IMR-90 (cell line): ENCODE measurements at regions not wholly inside any gene's neighbourhood (a gene's known extent, or its start where the extent isn't known, plus 50 kb on each side); places are given as distances from the start of the nearest gene placed in this dataset. TPM values are rescaled to one million over a fixed set of nuclear protein-coding genes. Genes with fewer than 3 reads are reported as not detected.

Experiments
- ATAC-seq: fragments of 200-7000 bp; cut with Tn5 transposase; 2 replicates; pipeline ENCODE4 v1.9.1; 2020; ENCODE audit warnings: low read depth, mild to moderate bottlenecking, moderate library complexity
- BruUV-seq: library from RNA; stranded (reverse); fragments of 400-500 nt; replicated peaks from 2 replicates; lab custom pipeline; 2021; lab: Mats Ljungman, UMichigan
- CTCF ChIA-PET: fragments of 300-600 bp; formaldehyde crosslinking; extraction: SDS; loops from one replicate; lab custom pipeline; 2021; ENCODE audit warnings: antibody characterized with exemption; lab: Yijun Ruan, JAX
- POLR2A ChIA-PET: fragments of 300-600 bp; sonication (Branson Sonifier 250); formaldehyde crosslinking; loops from one replicate; lab custom pipeline; 2022; ENCODE audit warnings: antibody characterized with exemption; ENCODE audit not compliant: unreplicated experiment; lab: Charles Lee
- DNase-seq: peaks from one replicate; pipeline ENCODE4 v3.0.0; 2013
- H2AFZ ChIP-seq: replicated peaks from 2 replicates; pipeline ENCODE3; 2013; ENCODE audit warnings: low read length, mild to moderate bottlenecking; ENCODE audit not compliant: poor library complexity
- H2AK5ac ChIP-seq: 2 replicates; pipeline ENCODE4 v1.6.1; 2013; ENCODE audit warnings: low read depth, low read length, inconsistent platforms
- H2AK9ac ChIP-seq: replicated peaks from 2 replicates; pipeline ENCODE3; 2013; ENCODE audit warnings: mild to moderate bottlenecking, low read depth, low read length, moderate library complexity; ENCODE audit not compliant: poor library complexity
- H2BK120ac ChIP-seq: 2 replicates; pipeline ENCODE4 v1.6.1; 2013; ENCODE audit warnings: low read depth, low read length, inconsistent platforms
- H2BK15ac ChIP-seq: 3 replicates; pipeline ENCODE4 v1.6.1; 2013; ENCODE audit warnings: low read depth, low read length, inconsistent platforms
- H2BK20ac ChIP-seq: 2 replicates; pipeline ENCODE4 v1.6.1; 2013; ENCODE audit warnings: low read depth, mild to moderate bottlenecking, inconsistent platforms, low read length, moderate library complexity
- H2BK5ac ChIP-seq: 2 replicates; pipeline ENCODE4 v1.6.1; 2013; ENCODE audit warnings: mild to moderate bottlenecking, low read depth, low read length, inconsistent platforms; ENCODE audit not compliant: poor library complexity, severe bottlenecking
- H3K14ac ChIP-seq: replicated peaks from 2 replicates; pipeline ENCODE4 v1.6.1; 2013; ENCODE audit warnings: low read depth, low read length, inconsistent platforms
- H3K18ac ChIP-seq: 2 replicates; pipeline ENCODE4 v1.6.1; 2013; ENCODE audit warnings: low read depth, low read length, control low read depth
- H3K23ac ChIP-seq: 2 replicates; pipeline ENCODE4 v1.6.1; 2013; ENCODE audit warnings: low read depth, low read length, inconsistent platforms
- H3K27ac ChIP-seq: 2 replicates; pipeline ENCODE4 v1.5.1; 2013; ENCODE audit warnings: mild to moderate bottlenecking, control low read depth, low read length; ENCODE audit not compliant: insufficient read depth
- H3K27me3 ChIP-seq: 2 replicates; pipeline ENCODE4 v1.6.1; 2013; ENCODE audit warnings: low read length; ENCODE audit not compliant: control insufficient read depth, insufficient read depth
- H3K36me3 ChIP-seq: 2 replicates; pipeline ENCODE4 v1.6.1; 2013; ENCODE audit warnings: low read length, mixed read lengths; ENCODE audit not compliant: control insufficient read depth, insufficient read depth
- H3K4ac ChIP-seq: 2 replicates; pipeline ENCODE4 v1.6.1; 2013; ENCODE audit warnings: low read depth, low read length, inconsistent platforms
- H3K4me1 ChIP-seq: 2 replicates; pipeline ENCODE4 v1.6.1; 2013; ENCODE audit warnings: low read length, mixed read lengths; ENCODE audit not compliant: control insufficient read depth, insufficient read depth
- H3K4me2 ChIP-seq: 2 replicates; pipeline ENCODE4 v1.6.1; 2013; ENCODE audit warnings: low read depth, mild to moderate bottlenecking, control low read depth, low read length, moderate library complexity
- H3K4me3 ChIP-seq: 2 replicates; pipeline ENCODE4 v1.5.1; 2013; ENCODE audit warnings: low read depth, mild to moderate bottlenecking, control low read depth, low read length, moderate library complexity; ENCODE audit not compliant: insufficient read depth
- H3K56ac ChIP-seq: 2 replicates; pipeline ENCODE4 v1.6.1; 2013; ENCODE audit warnings: low read length, inconsistent platforms; ENCODE audit not compliant: insufficient read depth; ENCODE audit errors: extremely low read depth
- H3K79me1 ChIP-seq, 2 experiments: 2 replicates each; pipeline ENCODE4 v1.6.1; 2013; ENCODE audit warnings: low read length in 2 of 2, inconsistent platforms in 1 of 2, low read depth in 1 of 2
- H3K9ac ChIP-seq: 2 replicates; pipeline ENCODE4 v1.6.1; 2013; ENCODE audit warnings: low read depth, low read length, control low read depth
- H3K9me1 ChIP-seq: 2 replicates; pipeline ENCODE4 v1.6.1; 2013; ENCODE audit warnings: low read length, inconsistent platforms; ENCODE audit not compliant: insufficient read depth
- H3K9me3 ChIP-seq: 2 replicates; pipeline ENCODE4 v1.6.1; 2013; ENCODE audit warnings: low read length; ENCODE audit not compliant: control insufficient read depth, insufficient read depth
- H4K20me1 ChIP-seq: 2 replicates; pipeline ENCODE4 v1.6.1; 2013; ENCODE audit warnings: low read length, inconsistent platforms; ENCODE audit not compliant: insufficient read depth
- H4K5ac ChIP-seq: 2 replicates; pipeline ENCODE4 v1.6.1; 2013; ENCODE audit warnings: mild to moderate bottlenecking, low read depth, low read length, control low read depth
- H4K8ac ChIP-seq, 2 experiments: 2 replicates each; pipeline ENCODE4 v1.6.1; 2013; ENCODE audit warnings: low read depth in 2 of 2, low read length in 2 of 2, control low read depth in 1 of 2, inconsistent platforms in 1 of 2
- H4K91ac ChIP-seq: 2 replicates; pipeline ENCODE4 v1.6.1; 2013; ENCODE audit warnings: low read depth, low read length, inconsistent platforms; ENCODE audit not compliant: insufficient read depth
- BHLHE40 ChIP-seq: fragments of 150-350 bp; IDR thresholded peaks from 2 replicates; pipeline ENCODE4 v1.6.1; 2016; ENCODE audit warnings: mild to moderate bottlenecking, low read depth, low read length
- FOS ChIP-seq: fragments of 150-350 bp; IDR thresholded peaks from 2 replicates; pipeline ENCODE4 v1.6.1; 2016; ENCODE audit warnings: low read depth, low read length
- NFE2L2 ChIP-seq: fragments of 150-350 bp; IDR thresholded peaks from 2 replicates; pipeline ENCODE4 v1.6.1; 2016; ENCODE audit warnings: low read depth, mild to moderate bottlenecking, low read length
- POLR2A ChIP-seq: IDR thresholded peaks from 2 replicates; pipeline ENCODE4 v1.6.1; 2012; ENCODE audit warnings: mild to moderate bottlenecking, low read depth, low read length
- RAD21 ChIP-seq: IDR thresholded peaks from 2 replicates; pipeline ENCODE4 v1.6.1; 2012; ENCODE audit warnings: low read length, improper control_type of control experiment
- RCOR1 ChIP-seq: IDR thresholded peaks from 2 replicates; pipeline ENCODE4 v1.6.1; 2012; ENCODE audit warnings: mild to moderate bottlenecking, low read length, improper control_type of control experiment; ENCODE audit not compliant: insufficient replicate concordance
- SMC3 ChIP-seq: fragments of 150-350 bp; IDR thresholded peaks from 2 replicates; pipeline ENCODE4 v1.6.1; 2016; ENCODE audit warnings: low read depth, mild to moderate bottlenecking, antibody characterized with exemption, low read length, moderate library complexity
- WGBS, 2 experiments: methylation state at CpG; one replicate each; pipeline versions ENCODE4 v1.1.5 to v1.1.7; 2013; ENCODE audit warnings: missing lambda C conversion rate in 2 of 2; ENCODE audit not compliant: insufficient read length in 1 of 2; ENCODE audit errors: extremely low coverage in 2 of 2; 5-methylcytosine and 5-hydroxymethylcytosine counted together
- dilution Hi-C: fragments of 300-500 bp; cut with HindIII; formaldehyde crosslinking; loops from one replicate; pipeline ENCODE4 v1.14.3; 2018; ENCODE audit warnings: low sequenced_read_pairs; ENCODE audit not compliant: unreplicated experiment
- in situ Hi-C: fragments of 300-500 bp; cut with MboI; formaldehyde crosslinking; loops from 3 replicates; pipeline ENCODE4 v1.14.3; 2019; ENCODE audit warnings: low sequenced_read_pairs, inconsistent platforms, mixed read lengths
- intact Hi-C: fragments of 100-400 bp; cut with micrococcal nuclease; formaldehyde crosslinking; loops from 2 replicates; pipeline ENCODE4 v1.10.0; 2022
- microRNA-seq, 2 experiments: library from miRNA; stranded (forward) in 1 of 2; unstranded in 1 of 2; fragments of 10-50 nt in 1 of 2; fragments of <30 nt in 1 of 2; gene quantifications in 1 of 2; microRNA quantifications in 1 of 2; one replicate each; pipeline versions ENCODE3 to v1.1.0; 2013 to 2020; ENCODE audit not compliant: insufficient read depth in 1 of 2, insufficient read length in 1 of 2, unreplicated experiment in 1 of 2
- small RNA-seq, 5 experiments: library from RNA; depleted of rRNA; stranded (forward); fragments of <200 nt; gene quantifications; one replicate each; pipeline ENCODE3, GENCODE V24; 2012
- TF ChIP-seq, protein P1 (sequence below): fragments of 150-350 bp; IDR thresholded peaks from 2 replicates; pipeline ENCODE4 v1.6.1; 2017; ENCODE audit warnings: mild to moderate bottlenecking, antibody characterized with exemption, low read length, low read depth
- TF ChIP-seq, protein P2 (sequence below): fragments of 150-350 bp; IDR thresholded peaks from 2 replicates; pipeline ENCODE4 v1.6.1; 2016; ENCODE audit warnings: low read depth, mild to moderate bottlenecking, low read length, moderate library complexity, borderline replicate concordance

DNA sequence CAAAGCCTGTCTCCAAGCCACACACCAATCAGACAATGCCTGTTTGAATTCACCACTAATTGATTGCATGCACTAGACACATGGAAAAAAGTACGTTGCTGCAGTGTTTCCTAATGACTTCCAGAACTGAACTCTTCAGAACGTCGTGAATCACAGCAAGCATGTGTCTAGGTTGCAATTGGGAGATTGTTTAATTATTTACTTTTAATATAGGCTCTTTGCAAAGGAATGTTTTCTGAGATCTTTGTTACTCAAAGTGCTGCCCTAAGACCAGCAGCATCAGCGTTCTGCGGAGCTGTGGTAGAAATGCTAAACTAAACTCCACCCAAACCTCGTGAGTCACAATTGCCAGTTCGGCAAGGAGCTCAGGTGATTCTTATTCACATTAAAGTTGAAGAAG lies 52.7 kb upstream of the CCDC68 start:
- Histone ChIP-seq H3K4me3 (no peak overlapping the region), H2BK20ac (no peak overlapping the region), H3K27me3 (peaks cover 4% of the 10 kb centered on the region; the same call in 1 of the 2 replicates), H3K4ac (no peak overlapping the region), H4K8ac (no peak overlapping the region), H2BK15ac (no peak overlapping the region), H3K23ac (no peak overlapping the region), H3K4me2 (no peak overlapping the region), H3K27ac (no peak overlapping the region), H2AK9ac (no peak overlapping the region), H4K91ac (no peak overlapping the region), H3K9me3 (no peaks in the 10 kb centered on the region), H3K56ac (no peak overlapping the region), H3K14ac (no peak overlapping the region), H3K79me1 (no peaks in the 10 kb centered on the region), H2AK5ac (no peak overlapping the region), H2BK120ac (no peak overlapping the region), H4K5ac (no peak overlapping the region), H3K18ac (no peak overlapping the region), H3K9ac (no peak overlapping the region), H3K4me1 (0 out of 2 replicates have a peak, but pooled peaks cover 3% of the 10 kb centered on the region), H3K9me1 (no peaks in the 10 kb centered on the region), H3K36me3 (no peaks in the 10 kb centered on the region), H2AFZ (no peak overlapping the region), H4K20me1 (no peaks in the 10 kb centered on the region), H2BK5ac (no peak overlapping the region)
- ATAC-seq (no peak), DNase-seq (no peak)
- intact Hi-C loops (no loop called here), dilution Hi-C loops (no loop called here), in situ Hi-C loops (no loop called here)
- no TSS peak for BruUV-seq
- POLR2A ChIA-PET = no interaction called here
- WGBS, 2 experiments = no CpG with 5 or more reads among the region's 7 CpGs
- CTCF ChIA-PET = no interaction called here
- TF ChIP-seq RCOR1 = no peak
- no peak for TF ChIP-seq FOS
- TF ChIP-seq BHLHE40 = no peak
- TF ChIP-seq POLR2A = no peak
- TF ChIP-seq, protein P1, sequence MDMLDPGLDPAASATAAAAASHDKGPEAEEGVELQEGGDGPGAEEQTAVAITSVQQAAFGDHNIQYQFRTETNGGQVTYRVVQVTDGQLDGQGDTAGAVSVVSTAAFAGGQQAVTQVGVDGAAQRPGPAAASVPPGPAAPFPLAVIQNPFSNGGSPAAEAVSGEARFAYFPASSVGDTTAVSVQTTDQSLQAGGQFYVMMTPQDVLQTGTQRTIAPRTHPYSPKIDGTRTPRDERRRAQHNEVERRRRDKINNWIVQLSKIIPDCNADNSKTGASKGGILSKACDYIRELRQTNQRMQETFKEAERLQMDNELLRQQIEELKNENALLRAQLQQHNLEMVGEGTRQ = no peak
- TF ChIP-seq, protein P2, sequence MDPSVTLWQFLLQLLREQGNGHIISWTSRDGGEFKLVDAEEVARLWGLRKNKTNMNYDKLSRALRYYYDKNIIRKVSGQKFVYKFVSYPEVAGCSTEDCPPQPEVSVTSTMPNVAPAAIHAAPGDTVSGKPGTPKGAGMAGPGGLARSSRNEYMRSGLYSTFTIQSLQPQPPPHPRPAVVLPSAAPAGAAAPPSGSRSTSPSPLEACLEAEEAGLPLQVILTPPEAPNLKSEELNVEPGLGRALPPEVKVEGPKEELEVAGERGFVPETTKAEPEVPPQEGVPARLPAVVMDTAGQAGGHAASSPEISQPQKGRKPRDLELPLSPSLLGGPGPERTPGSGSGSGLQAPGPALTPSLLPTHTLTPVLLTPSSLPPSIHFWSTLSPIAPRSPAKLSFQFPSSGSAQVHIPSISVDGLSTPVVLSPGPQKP = no peak
- TF ChIP-seq NFE2L2 = no peak
- no peak for TF ChIP-seq RAD21
- TF ChIP-seq SMC3 = no peak

Small RNA genes in the stretch of these regions (microRNA-seq; reads per million reads assigned to microRNA genes)
- gene RNA5SP459 (ENCODE audit: insufficient read depth, insufficient read length) = not detected

Small RNA genes in the stretch of these regions (small RNA-seq; reads per million reads assigned to genes)
- gene RNA5SP459 = 0 to 0.08 (median 0) reads per million in 5 experiments
